Esophagus squamous epithelium (tissue), 5 donors: ENCODE measurements at regions not wholly inside any gene's neighbourhood (a gene's known extent, or its start where the extent isn't known, plus 50 kb on each side); places are given as distances from the start of the nearest gene placed in this dataset.
A peak's percentile ranks its signal among the peaks of the same experiment; 100 is the strongest.

Experiments
- DNase-seq: peaks from one replicate; lab custom pipeline; 2025; lab: John Stamatoyannopoulos, UW
- H3K27ac ChIP-seq, 4 donors: fragments of 200-600 bp; sonication (generic); one replicate each; pipeline ENCODE4 v1.5.1; 2016 to 2019; ENCODE audit warnings: mild to moderate bottlenecking in 1 of 4
- H3K27me3 ChIP-seq, 4 donors: fragments of 200-600 bp; sonication (generic); 1 replicate in 3 of 4; 2 replicates in 1 of 4; pipeline versions ENCODE4 v1.5.1 to v1.6.0; 2017 to 2021; ENCODE audit warnings: antibody characterized with exemption in 1 of 4
- H3K36me3 ChIP-seq, 3 donors: fragments of 200-600 bp; sonication (generic); one replicate each; pipeline ENCODE4 v1.5.1; 2016 to 2019
- H3K4me1 ChIP-seq, 3 donors: fragments of 200-600 bp; sonication (generic); one replicate each; pipeline ENCODE4 v1.5.1; 2017 to 2019
- H3K4me3 ChIP-seq, 4 donors: fragments of 200-600 bp; sonication (generic); 1 replicate in 3 of 4; 2 replicates in 1 of 4; pipeline ENCODE4 v1.5.1; 2016 to 2019; ENCODE audit warnings: mild to moderate bottlenecking in 2 of 4, moderate library complexity in 1 of 4
- H3K9me3 ChIP-seq, 3 donors: fragments of 200-600 bp; sonication (generic); one replicate each; pipeline ENCODE4 v1.5.1; 2016 to 2019
- POLR2A ChIP-seq, 4 donors: fragments of 450-650 bp; IDR thresholded peaks; one replicate each; pipeline ENCODE4 v1.6.1; 2017; ENCODE audit warnings: antibody characterized with exemption in 4 of 4, mild to moderate bottlenecking in 4 of 4, moderate library complexity in 3 of 4
- WGBS, 2 donors: methylation state at CpG; one replicate each; pipeline ENCODE4 v1.1.5; 2018; 5-methylcytosine and 5-hydroxymethylcytosine counted together
- intact Hi-C: fragments of 100-400 bp; cut with DNase I; formaldehyde crosslinking; loops from one replicate; pipeline ENCODE4 v1.15.0; 2022
- TF ChIP-seq, protein P1 (sequence below), 6 experiments: fragments of 450-650 bp in 4 of 6; fragments of 200-600 bp in 2 of 6; sonication (generic) in 2 of 6; IDR thresholded peaks; one replicate each; pipeline ENCODE4 v1.5.1; 2016 to 2019; ENCODE audit warnings: antibody characterized with exemption in 6 of 6, mild to moderate bottlenecking in 4 of 6, moderate library complexity in 4 of 6
- donor health status: DM: yes; HTN: yes; CAD: no.

DNA sequence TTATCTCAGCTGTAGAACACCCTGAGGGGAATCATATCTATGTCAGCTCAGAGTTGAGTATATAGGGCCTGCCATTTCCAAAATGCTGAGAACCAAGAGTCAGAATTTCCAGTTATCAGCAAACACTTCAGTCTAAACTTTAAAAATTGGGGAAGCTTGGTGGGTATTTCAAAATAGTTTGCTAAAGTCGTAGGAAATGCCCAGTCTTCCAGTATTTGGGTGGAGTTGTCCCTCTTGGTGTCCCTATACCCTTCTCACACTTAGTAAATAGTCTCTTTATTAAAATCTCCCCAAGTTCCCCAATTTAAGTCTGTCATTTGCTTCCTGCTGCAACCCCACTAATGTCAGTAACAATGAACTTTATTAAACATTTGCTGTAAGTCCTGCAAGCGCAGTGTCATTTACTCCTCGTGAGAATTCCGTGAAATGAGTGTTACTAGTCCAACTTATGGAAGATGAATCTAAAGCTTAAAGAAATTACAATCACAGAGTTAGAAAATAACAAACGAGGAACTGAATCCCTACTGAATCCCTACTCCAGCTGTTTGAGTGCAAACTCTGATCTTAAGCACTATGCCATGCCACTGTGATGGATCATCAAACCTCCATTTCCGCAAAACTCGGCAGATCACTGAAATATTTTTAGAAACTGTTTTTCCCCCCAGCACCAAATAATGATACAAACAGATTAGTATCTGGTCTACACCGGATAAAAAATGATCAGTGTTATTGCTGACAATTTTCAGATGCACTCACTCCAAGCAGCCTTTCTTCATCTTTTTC lies 341.7 kb upstream of the PROK2 start:
- no peaks in the 10 kb centered on the region for H3K27me3 ChIP-seq
- H3K27ac ChIP-seq = no peak overlapping the region
- peaks cover 0 to 36% (median 4%) of the 10 kb centered on the region in 3 donors for H3K4me1 ChIP-seq
- no peak overlapping the region for H3K4me3 ChIP-seq
- H3K9me3 ChIP-seq = no peaks in the 10 kb centered on the region
- intact Hi-C loops = no loop called here
- 77 to 79% methylated on average over 8 of the region's 8 CpGs for WGBS, 2 donors
- no peak for DNase-seq
- TF ChIP-seq, protein P1, sequence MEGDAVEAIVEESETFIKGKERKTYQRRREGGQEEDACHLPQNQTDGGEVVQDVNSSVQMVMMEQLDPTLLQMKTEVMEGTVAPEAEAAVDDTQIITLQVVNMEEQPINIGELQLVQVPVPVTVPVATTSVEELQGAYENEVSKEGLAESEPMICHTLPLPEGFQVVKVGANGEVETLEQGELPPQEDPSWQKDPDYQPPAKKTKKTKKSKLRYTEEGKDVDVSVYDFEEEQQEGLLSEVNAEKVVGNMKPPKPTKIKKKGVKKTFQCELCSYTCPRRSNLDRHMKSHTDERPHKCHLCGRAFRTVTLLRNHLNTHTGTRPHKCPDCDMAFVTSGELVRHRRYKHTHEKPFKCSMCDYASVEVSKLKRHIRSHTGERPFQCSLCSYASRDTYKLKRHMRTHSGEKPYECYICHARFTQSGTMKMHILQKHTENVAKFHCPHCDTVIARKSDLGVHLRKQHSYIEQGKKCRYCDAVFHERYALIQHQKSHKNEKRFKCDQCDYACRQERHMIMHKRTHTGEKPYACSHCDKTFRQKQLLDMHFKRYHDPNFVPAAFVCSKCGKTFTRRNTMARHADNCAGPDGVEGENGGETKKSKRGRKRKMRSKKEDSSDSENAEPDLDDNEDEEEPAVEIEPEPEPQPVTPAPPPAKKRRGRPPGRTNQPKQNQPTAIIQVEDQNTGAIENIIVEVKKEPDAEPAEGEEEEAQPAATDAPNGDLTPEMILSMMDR (IDR thresholded peaks at IDR 0.05) = no peak
- TF ChIP-seq POLR2A (IDR thresholded peaks at IDR 0.05) = no peak
- no peaks in the 10 kb centered on the region for H3K36me3 ChIP-seq

DNA sequence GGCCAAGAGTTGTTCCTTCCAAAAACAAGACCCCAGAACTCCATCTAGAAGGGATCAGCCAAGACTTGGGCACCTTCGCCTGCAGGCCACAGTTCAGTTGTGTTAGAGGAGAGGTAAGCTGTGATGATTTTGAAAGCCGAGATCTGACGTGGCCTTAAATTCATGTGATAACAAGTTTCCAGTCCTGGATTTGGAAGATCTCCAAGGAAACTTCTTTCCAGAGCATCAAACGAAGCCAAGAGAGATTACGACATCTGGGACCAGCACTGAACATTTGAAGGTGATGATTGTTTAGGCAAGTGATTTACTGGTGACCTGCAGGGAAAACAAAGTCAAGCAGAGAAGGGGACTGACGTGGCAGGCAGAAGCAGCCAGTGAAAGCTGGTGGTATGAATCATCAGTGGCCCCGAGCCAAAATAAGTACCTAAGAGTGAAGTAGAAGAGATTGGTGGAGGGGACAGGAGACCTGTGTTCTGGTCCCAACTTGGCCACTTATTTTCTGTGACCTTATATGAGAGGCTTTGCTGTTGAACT lies 339.0 kb upstream of the PROK2 start:
- H3K4me3 ChIP-seq = no peak overlapping the region
- no peaks in the 10 kb centered on the region for H3K9me3 ChIP-seq
- 23 to 28% methylated on average over 6 to 7 of the region's 7 CpGs for WGBS, 2 donors
- peak overlapping the region in 1 of 4 donors; percentile 43 for H3K27ac ChIP-seq
- H3K27me3 ChIP-seq = no peaks in the 10 kb centered on the region
- no peak for TF ChIP-seq POLR2A (IDR thresholded peaks at IDR 0.05)
- TF ChIP-seq, protein P1 (IDR thresholded peaks at IDR 0.05) = no peak
- no peak for DNase-seq
- intact Hi-C loops = no loop called here
- peaks cover 0 to 29% (median 4%) of the 10 kb centered on the region in 3 donors for H3K4me1 ChIP-seq
- no peaks in the 10 kb centered on the region for H3K36me3 ChIP-seq

DNA sequence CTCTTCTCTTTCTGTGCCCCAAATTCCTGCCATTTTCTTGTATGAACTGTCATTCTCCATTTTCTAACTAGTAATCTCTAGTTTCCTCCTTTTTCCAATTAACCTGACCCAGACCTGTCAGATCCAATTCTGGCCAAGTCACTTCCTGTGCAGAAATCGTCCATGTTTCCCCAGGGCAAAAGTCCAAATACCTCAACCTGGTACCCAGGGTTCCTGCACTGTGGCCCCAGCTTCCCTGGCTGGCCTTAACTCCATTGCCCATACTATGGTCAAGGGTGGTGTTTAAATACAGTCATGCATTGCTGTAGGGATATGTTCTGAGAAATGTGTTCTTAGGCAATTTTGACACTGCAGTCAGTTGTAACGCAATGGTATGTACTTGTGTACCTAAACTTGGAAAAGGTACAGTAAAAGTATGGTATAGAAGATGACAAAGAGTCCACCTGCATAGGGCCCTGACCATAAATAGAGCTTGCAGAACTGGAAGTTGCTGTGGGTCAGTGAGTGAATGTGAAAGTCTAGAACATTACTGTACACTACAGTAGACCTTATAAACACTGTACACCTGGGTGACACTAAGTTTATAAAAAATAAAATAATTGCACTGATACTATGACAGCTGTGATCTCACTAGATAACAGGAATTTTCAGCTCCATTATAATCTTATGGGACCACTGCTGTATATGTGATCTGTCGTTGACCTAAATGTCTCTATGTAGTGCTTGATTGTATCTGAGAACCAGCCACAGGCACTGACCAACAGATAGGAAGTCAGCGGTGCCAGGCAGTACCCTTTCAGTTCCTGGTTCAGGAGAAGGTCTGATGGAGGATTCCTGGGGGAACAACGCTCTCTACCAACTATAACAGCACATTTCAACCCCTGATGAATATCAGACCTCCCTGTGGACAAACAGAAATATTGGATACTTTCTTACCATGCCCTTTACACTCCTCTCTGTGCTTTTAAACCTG lies 336.1 kb upstream of the PROK2 start:
- TF ChIP-seq POLR2A (IDR thresholded peaks at IDR 0.05) = no peak
- TF ChIP-seq, protein P1 (IDR thresholded peaks at IDR 0.05) = no peak
- no peak overlapping the region for H3K4me3 ChIP-seq
- no peaks in the 10 kb centered on the region for H3K36me3 ChIP-seq
- H3K27ac ChIP-seq = no peak overlapping the region
- WGBS, 2 donors = 57 to 70% methylated on average over 5 of the region's 5 CpGs
- intact Hi-C loops = no loop called here
- no peaks in the 10 kb centered on the region for H3K27me3 ChIP-seq
- no peak for DNase-seq
- H3K4me1 ChIP-seq = peaks cover 0 to 16% (median 4%) of the 10 kb centered on the region in 3 donors
- no peaks in the 10 kb centered on the region for H3K9me3 ChIP-seq

DNA sequence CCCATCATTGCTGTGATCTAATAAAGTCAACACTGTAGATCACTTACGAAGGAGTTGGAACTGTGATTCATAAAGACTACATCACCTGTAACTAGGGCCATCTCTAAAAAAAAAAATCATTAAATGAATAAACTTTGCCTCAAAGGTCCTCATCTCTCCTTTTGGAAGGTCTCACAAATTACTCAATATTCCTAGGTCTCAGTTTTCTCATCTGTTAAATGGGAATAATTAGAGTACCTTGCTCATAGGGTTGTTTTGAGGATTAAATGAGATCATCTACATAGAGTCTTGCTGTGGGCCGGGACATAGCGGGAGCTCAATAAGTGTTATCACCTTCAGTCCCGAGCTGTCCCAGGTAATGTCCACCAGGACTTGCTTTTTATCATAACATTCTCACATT lies 335.1 kb upstream of the PROK2 start:
- Histone ChIP-seq H3K27ac (no peak overlapping the region), H3K27me3 (no peaks in the 10 kb centered on the region), H3K9me3 (no peaks in the 10 kb centered on the region), H3K4me3 (no peak overlapping the region), H3K4me1 (peaks cover 0 to 16% (median 4%) of the 10 kb centered on the region in 3 donors), H3K36me3 (no peaks in the 10 kb centered on the region)
- TF ChIP-seq POLR2A (IDR thresholded peaks at IDR 0.05) = no peak
- TF ChIP-seq, protein P1 (IDR thresholded peaks at IDR 0.05) = no peak
- intact Hi-C loops = no loop called here
- 87 to 92% methylated on average over 4 of the region's 4 CpGs for WGBS, 2 donors
- no peak for DNase-seq
